ENCODE measurements at regions not wholly inside any gene's neighbourhood (a gene's known extent, or its start where the extent isn't known, plus 50 kb on each side); places are given as distances from the start of the nearest gene placed in this dataset.
A peak's percentile ranks its signal among the peaks of the same experiment; 100 is the strongest.

- DNase-seq, result no peak
Measured at GRCh38 chrX:76228499-76228898, 55.6 kb downstream of the PBDC1 start.

DNA sequence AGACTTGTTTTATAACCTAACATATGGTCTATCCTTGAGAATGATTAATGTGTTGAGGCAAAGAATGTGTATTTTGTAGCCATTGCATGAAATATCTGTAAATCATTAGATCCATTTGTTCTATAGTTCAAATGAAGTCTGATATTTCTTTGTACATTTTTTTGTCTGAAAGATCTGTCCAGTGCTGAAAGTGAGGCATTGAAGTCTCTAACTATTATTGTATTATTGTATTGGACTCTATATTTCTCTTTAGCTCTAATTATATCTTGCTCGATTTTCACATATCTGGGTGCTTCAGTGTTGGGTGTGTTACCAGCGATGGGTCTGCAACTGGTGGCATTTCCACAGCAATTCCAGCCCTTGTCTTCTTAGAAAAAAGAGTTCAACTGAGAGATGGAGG lies 76.0 kb downstream of the PBDC1 start:
- no peak for DNase-seq

DNA sequence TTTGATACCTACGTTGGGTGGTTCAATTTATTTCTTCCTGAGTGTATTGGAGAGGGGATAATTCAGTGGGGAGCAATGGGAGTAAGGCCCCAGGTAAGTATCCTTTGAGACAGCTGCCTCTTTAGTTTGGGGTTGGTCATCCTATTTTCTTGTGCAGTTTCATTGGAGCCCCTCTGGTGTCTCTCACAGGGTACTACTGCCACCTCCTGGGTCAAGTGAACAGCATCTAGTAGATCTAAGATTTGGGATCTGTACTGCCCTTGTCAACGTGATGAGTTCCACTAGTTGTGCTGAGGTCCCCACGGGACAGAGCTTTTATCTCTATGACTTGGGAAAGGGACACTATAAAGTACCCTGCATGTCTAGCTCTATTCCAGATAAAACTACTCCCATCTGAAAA lies 80.6 kb downstream of the PBDC1 start:
- peak; percentile 27 for DNase-seq

DNA sequence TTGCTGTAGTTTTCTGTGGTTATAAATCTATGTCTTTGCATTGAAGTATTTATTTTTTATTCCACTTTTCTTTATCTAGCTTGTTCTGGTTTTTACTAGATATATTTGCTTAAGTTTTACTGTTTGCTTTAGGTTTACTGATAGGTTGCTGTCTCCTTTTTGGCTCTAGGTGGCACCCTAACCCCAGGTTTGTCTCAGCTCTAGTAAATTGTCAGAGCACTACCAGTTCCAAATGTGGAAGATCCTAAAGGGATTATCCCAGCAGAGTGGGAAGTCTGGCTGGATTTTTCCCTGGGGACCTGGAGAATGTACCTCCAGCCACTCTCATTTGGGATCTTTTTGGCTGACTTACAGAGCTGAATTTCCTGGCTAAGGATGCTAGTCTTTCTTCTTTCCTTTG lies 106.1 kb downstream of the PBDC1 start:
- peak; percentile 40 for DNase-seq
